ENCODE measurements at regions not wholly inside any gene's neighbourhood (a gene's known extent, or its start where the extent isn't known, plus 50 kb on each side); places are given as distances from the start of the nearest gene placed in this dataset.

DNA sequence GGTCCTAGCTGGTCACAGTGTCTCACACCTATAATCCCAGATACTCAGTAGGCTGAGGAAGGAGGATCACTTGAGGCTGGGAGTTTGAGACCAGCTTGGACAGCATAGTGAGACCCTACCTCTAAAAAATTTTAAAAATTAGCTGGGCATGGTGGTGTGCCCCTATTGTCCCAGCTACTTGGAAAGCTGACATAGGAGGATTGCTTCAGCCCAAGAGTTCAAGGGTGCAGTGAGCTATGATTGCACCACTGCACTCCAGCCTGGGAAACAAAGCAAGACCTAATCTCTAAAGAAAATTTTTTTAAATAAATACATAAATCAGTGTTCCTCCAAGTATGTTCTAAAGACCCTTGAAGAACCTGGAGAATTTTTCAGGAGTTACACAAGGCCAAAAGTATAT lies 50.6 kb upstream of the GNAO1 start:
- in situ Hi-C loops (cut with MboI; ENCODE audit: low sequenced_read_pairs), result no loop called here

GRCh38 chr16:56137269-56137668 lies 54.0 kb upstream of the GNAO1 start:
- in situ Hi-C loops (cut with MboI; ENCODE audit: low sequenced_read_pairs), result no loop called here

DNA sequence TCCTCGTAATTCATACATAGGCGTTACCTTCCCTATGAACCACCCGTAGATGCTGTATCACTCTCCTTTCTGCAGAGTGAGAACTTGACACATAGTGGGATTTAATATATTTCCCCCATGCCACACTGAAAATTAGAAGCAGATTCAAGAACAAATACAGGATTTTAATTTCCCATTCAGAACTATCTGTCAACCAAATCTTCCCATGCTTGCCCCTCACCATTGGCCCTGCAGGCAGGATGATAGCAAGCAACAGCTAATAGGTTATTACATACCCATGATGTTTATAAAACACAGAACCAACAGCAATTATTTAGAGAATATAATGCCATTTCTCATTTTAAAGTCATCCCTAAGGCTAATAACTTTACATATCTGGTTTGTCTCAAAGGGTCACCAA lies 55.0 kb upstream of the GNAO1 start:
- in situ Hi-C loops (cut with MboI; ENCODE audit: low sequenced_read_pairs), result no loop called here

DNA sequence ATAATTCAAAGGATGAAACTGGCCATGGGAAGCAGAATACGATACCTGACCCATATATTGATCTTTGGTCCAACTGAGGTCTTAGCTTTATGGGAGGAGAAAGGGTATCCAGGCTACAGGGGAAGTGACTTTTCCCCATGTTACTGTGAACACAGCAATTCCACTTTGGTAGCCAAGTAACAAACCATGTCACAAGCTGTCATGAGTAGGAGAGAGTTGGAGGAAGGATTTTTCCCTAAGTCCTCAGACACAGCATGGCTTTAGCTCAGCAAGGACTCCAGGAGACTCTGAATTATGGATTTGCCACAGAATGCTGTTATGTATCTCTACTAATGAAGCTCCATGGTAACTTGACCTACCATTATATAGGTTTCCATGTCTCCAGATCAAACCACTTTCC lies 56.5 kb upstream of the GNAO1 start:
- in situ Hi-C loops (cut with MboI; ENCODE audit: low sequenced_read_pairs), result no loop called here

GRCh38 chr16:56125922-56126321 lies 65.4 kb upstream of the GNAO1 start:
- in situ Hi-C loops (cut with MboI; ENCODE audit: low sequenced_read_pairs), result no loop called here

GRCh38 chr16:56122251-56122650 lies 69.0 kb upstream of the GNAO1 start:
- in situ Hi-C loops (cut with MboI; ENCODE audit: low sequenced_read_pairs), result no loop called here

GRCh38 chr16:56121156-56121500 lies 70.2 kb upstream of the GNAO1 start:
- in situ Hi-C loops (cut with MboI; ENCODE audit: low sequenced_read_pairs), result no loop called here

- in situ Hi-C loops (cut with MboI; ENCODE audit: low sequenced_read_pairs), result no loop called here
These were observed 70.7 kb upstream of the GNAO1 start for GRCh38 chr16:56120447-56121155.

- in situ Hi-C loops (cut with MboI; ENCODE audit: low sequenced_read_pairs), result no loop called here
These were observed 72.2 kb upstream of the GNAO1 start for GRCh38 chr16:56119133-56119532.

DNA sequence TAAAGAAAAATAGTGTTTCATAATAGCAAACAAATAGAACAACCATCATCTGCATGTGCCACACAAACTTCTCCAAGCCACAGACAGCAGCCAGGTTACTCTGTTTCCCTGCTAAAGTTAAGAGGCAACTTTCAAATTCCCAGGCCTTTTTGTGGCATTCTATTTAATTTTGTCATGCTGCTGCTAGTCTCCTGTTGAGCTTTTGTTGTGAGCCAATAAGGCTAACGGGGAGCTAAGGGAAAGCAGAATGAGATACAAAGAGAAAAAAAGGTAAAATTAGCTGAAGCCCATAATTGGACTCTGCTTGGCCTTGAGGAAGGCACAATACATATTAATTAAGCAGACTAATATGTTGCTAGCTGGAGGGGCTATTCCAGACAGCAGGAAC lies 74.7 kb upstream of the GNAO1 start:
- in situ Hi-C loops (cut with MboI; ENCODE audit: low sequenced_read_pairs), result no loop called here

- in situ Hi-C loops (cut with MboI; ENCODE audit: low sequenced_read_pairs), result no loop called here
These were observed 75.3 kb upstream of the GNAO1 start for GRCh38 chr16:56115817-56116576.

GRCh38 chr16:56113223-56113622 lies 78.1 kb upstream of the GNAO1 start:
- in situ Hi-C loops (cut with MboI; ENCODE audit: low sequenced_read_pairs), result no loop called here

GRCh38 chr16:56111100-56111499 lies 80.2 kb upstream of the GNAO1 start:
- in situ Hi-C loops (cut with MboI; ENCODE audit: low sequenced_read_pairs), result no loop called here

DNA sequence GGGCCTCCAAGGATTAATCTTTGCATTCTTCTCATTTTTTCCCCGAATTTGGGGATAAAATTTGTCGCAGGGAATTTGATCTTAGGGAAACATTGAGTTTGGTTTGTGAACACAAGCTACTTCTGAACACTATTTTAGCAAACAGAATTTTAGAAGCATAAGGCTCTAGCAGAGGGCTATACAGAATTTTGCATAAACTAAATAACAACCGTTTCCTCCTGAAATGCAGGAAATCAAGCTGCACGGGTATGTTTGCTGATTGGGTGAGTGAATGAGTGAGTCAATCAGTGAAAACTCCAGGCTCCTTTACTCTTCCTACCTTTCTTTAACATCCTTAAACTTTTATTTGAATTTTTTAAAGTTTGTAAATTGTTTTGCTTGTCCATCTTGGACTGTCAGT lies 81.3 kb upstream of the GNAO1 start:
- in situ Hi-C loops (cut with MboI; ENCODE audit: low sequenced_read_pairs), result no loop called here

DNA sequence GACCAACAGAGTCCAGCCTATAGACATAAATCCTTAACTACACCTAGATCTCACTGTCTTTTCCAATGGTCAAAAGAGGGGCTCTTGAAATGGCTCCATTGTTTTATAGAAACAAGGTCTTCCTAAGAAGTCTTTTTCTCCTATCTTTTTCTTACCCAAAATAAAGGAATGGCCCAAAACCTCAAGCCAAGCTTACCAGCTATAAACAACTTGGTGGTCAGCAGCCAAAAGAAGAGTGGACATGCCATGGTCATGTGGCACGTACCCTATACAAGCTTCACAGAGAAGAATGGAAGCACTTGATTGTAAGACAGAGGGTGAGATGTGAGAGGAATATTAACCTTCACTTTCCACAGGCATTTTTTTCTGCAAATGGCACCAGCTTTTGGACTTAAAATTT lies 82.1 kb upstream of the GNAO1 start:
- in situ Hi-C loops (cut with MboI; ENCODE audit: low sequenced_read_pairs), result no loop called here

GRCh38 chr16:56108724-56109123 lies 82.6 kb upstream of the GNAO1 start:
- in situ Hi-C loops (cut with MboI; ENCODE audit: low sequenced_read_pairs), result no loop called here

- in situ Hi-C loops (cut with MboI; ENCODE audit: low sequenced_read_pairs), result no loop called here
These were observed 83.2 kb upstream of the GNAO1 start for GRCh38 chr16:56108056-56108471.

DNA sequence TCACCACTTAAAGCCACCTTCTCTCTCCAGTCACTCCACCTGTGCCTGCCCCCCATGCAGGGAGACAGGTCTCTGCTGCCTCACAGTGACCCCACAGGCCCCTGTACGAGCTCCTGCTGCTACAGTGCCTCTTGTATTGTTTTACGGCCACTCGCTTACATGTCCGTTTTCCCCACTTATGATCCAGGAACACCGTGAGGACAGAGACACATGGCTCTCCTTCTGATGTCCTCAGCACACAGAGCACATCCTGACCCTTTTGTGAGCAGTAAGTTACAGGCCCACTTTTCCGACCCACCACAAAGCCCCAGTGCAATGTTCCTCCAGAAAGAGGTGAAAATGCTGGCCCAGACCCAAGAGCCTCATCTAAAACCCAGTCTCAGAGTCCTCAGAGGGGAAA lies 84.8 kb upstream of the GNAO1 start:
- in situ Hi-C loops (cut with MboI; ENCODE audit: low sequenced_read_pairs), result no loop called here

GRCh38 chr16:56102906-56103305 lies 88.4 kb upstream of the GNAO1 start:
- in situ Hi-C loops (cut with MboI; ENCODE audit: low sequenced_read_pairs), result no loop called here

- in situ Hi-C loops (cut with MboI; ENCODE audit: low sequenced_read_pairs), result no loop called here
These were observed 89.1 kb upstream of the GNAO1 start for GRCh38 chr16:56102183-56102686.

GRCh38 chr16:56101480-56101879 lies 89.8 kb upstream of the GNAO1 start:
- in situ Hi-C loops (cut with MboI; ENCODE audit: low sequenced_read_pairs), result no loop called here

DNA sequence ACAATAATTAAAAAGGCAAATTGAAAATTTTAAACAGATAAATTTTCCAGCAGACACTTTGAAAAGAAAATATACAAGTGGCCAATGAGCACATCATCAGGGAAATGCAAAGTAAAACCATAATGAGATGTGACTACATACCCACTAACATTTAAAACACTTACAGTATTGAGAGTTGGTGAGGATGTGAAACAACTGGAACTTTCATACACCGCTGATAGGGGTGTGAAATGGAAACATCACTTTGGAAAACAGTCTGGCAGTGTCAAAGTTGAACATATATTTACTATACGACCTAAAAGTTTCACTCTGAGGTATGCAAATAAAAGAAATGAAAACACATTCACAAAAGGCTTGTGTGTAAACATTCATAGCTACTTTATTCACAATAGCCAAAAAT lies 94.0 kb upstream of the GNAO1 start:
- in situ Hi-C loops (cut with MboI; ENCODE audit: low sequenced_read_pairs), result no loop called here

GRCh38 chr16:56094231-56094630 lies 97.1 kb upstream of the GNAO1 start:
- in situ Hi-C loops (cut with MboI; ENCODE audit: low sequenced_read_pairs), result no loop called here

All from HL-60/S4 (cell line).